SU-DHL-6 (cell line): ENCODE measurements at regions not wholly inside any gene's neighbourhood (a gene's known extent, or its start where the extent isn't known, plus 50 kb on each side); places are given as distances from the start of the nearest gene placed in this dataset.

Experiments
- H2AFZ ChIP-seq: fragments of 200-600 bp; sonication (generic); 2 replicates; pipeline ENCODE4 v1.6.1; 2014; ENCODE audit warnings: low read depth, mild to moderate bottlenecking, moderate library complexity, mixed read lengths, antibody characterized with exemption, low read length; ENCODE audit not compliant: severe bottlenecking
- H3F3A ChIP-seq: fragments of 200-600 bp; shearing (Covaris generic); 2 replicates; pipeline ENCODE4 v1.6.0; 2016; ENCODE audit warnings: antibody characterized with exemption, mild to moderate bottlenecking; ENCODE audit not compliant: insufficient read depth
- H3K27ac ChIP-seq: fragments of 200-600 bp; sonication (generic); 2 replicates; pipeline ENCODE4 v1.5.1; 2016; ENCODE audit warnings: low read depth, mild to moderate bottlenecking, low read length, moderate library complexity, mixed read lengths
- H3K27me3 ChIP-seq: fragments of 200-600 bp; sonication (generic), shearing (Covaris generic); 2 replicates; pipeline ENCODE4 v1.6.0; 2014; ENCODE audit warnings: mild to moderate bottlenecking, low read length
- H3K36me3 ChIP-seq: fragments of 200-600 bp; sonication (generic); 2 replicates; pipeline ENCODE4 v1.6.1; 2014; ENCODE audit warnings: mild to moderate bottlenecking, low read length, mixed read lengths
- H3K4me2 ChIP-seq: fragments of 300-600, 200-600 bp; shearing (Covaris generic), sonication (generic); 2 replicates; pipeline ENCODE4 v1.6.0; 2014; ENCODE audit warnings: low read length, low read depth, mild to moderate bottlenecking; ENCODE audit not compliant: poor library complexity, severe bottlenecking
- H3K4me3 ChIP-seq: fragments of 200-600 bp; sonication (generic); 2 replicates; pipeline ENCODE4 v1.5.1; 2014; ENCODE audit warnings: antibody characterized with exemption, low read length, mild to moderate bottlenecking, mixed read lengths; ENCODE audit not compliant: insufficient read depth, poor library complexity, severe bottlenecking
- H3K79me2 ChIP-seq: fragments of 200-600 bp; sonication (generic); 2 replicates; pipeline ENCODE4 v1.6.1; 2014; ENCODE audit warnings: mild to moderate bottlenecking, low read length, moderate library complexity; ENCODE audit not compliant: insufficient read depth
- H3K9ac ChIP-seq: fragments of 200-600 bp; sonication (generic); 2 replicates; pipeline ENCODE4 v1.7.0; 2014; ENCODE audit warnings: mild to moderate bottlenecking, low read length
- H3K9me2 ChIP-seq: fragments of 200-600 bp; sonication (generic); replicated peaks from 2 replicates; pipeline ENCODE4 v1.6.1; 2014; ENCODE audit warnings: low read length; ENCODE audit not compliant: insufficient read depth
- H3K9me3 ChIP-seq: fragments of 200-600 bp; sonication (generic); 2 replicates; pipeline ENCODE4 v1.6.1; 2014; ENCODE audit warnings: low read length, mixed read lengths; ENCODE audit not compliant: insufficient read depth
- H4K20me1 ChIP-seq: fragments of 200-600 bp; sonication (generic); 2 replicates; pipeline ENCODE4 v1.6.1; 2014; ENCODE audit warnings: low read depth, mild to moderate bottlenecking, antibody characterized with exemption, low read length, moderate library complexity, mixed read lengths
- EZH2phosphoT487 ChIP-seq: fragments of 200-600 bp; sonication (generic), shearing (Covaris generic); conservative IDR thresholded peaks from 2 replicates; pipeline ENCODE4 v1.6.1; 2018; ENCODE audit warnings: mild to moderate bottlenecking, antibody characterized with exemption, low read length, moderate library complexity, mixed read lengths
- TF ChIP-seq, protein P1 (sequence below): fragments of 200-600 bp; sonication (generic); IDR thresholded peaks from one replicate; pipeline ENCODE4 v1.5.1; 2017; ENCODE audit warnings: antibody characterized with exemption, mild to moderate bottlenecking, low read length, moderate library complexity; ENCODE audit not compliant: insufficient read depth, poor library complexity, severe bottlenecking

DNA sequence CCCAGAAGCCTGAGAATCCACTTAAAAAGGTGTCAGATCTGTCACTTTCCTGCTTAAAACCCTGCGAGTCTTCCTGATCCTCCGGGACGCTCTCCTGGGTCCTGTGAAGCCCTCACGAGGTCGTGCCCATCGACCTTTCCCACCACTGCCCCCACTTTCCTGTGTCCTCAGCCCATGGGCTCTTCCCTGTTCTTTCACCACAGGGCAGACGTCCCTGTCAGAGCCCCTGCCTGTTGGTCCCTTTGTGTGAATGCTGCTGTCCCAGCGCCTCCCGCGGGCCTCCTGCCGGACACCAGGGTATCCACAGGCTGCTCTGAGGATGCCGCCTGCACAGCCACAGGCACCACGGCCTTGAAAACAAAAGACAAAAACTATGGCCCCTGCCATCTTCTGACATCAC lies 125.6 kb downstream of the TMEM18 start:
- Histone ChIP-seq H3K9me2 (no peaks in the 10 kb centered on the region), H2AFZ (no peak overlapping the region), H3K79me2 (no peaks in the 10 kb centered on the region), H3K9ac (no peak overlapping the region), H3K27me3 (no peaks in the 10 kb centered on the region), H4K20me1 (no peaks in the 10 kb centered on the region), H3F3A (no peaks in the 10 kb centered on the region), H3K27ac (no peak overlapping the region), H3K4me3 (no peak overlapping the region), H3K9me3 (no peaks in the 10 kb centered on the region), H3K36me3 (no peaks in the 10 kb centered on the region), H3K4me2 (no peak overlapping the region)
- TF ChIP-seq EZH2phosphoT487: no peak
- TF ChIP-seq, protein P1, sequence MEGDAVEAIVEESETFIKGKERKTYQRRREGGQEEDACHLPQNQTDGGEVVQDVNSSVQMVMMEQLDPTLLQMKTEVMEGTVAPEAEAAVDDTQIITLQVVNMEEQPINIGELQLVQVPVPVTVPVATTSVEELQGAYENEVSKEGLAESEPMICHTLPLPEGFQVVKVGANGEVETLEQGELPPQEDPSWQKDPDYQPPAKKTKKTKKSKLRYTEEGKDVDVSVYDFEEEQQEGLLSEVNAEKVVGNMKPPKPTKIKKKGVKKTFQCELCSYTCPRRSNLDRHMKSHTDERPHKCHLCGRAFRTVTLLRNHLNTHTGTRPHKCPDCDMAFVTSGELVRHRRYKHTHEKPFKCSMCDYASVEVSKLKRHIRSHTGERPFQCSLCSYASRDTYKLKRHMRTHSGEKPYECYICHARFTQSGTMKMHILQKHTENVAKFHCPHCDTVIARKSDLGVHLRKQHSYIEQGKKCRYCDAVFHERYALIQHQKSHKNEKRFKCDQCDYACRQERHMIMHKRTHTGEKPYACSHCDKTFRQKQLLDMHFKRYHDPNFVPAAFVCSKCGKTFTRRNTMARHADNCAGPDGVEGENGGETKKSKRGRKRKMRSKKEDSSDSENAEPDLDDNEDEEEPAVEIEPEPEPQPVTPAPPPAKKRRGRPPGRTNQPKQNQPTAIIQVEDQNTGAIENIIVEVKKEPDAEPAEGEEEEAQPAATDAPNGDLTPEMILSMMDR: no peak

DNA sequence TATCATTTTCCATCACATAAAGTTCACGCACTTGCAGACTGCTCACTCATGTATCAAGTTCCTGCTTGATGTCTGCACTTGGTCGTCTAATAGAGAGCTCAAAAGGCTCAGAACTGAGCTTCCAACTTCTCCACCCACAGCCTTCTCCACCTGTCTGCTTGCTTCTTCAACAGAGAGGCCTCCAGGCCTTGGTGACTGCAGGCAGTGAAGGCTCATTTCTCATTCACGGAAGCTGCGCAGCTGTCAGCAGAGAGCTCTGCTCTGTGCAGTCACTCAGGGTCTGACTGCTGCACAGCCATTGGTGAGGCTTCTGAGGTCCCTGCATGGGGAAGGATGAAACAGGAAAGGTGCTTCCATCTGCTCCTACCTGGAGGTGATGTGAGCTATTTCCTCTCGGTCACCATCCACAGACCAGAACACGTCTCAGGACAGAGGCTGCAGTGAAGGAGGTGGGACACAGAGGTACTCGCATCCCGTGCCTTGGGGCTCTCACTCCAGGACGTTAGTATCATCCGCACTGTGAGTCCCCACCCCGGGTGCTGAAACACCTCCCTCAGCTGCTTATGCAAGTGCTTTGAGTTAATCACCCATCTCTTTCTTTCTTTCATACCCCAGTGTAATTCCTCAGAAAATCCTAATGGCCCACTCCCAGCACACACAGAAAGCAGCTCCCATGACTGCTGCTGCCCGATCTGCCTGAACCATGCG lies 126.2 kb downstream of the TMEM18 start:
- Histone ChIP-seq H3K9me2 (no peaks in the 10 kb centered on the region), H3K27me3 (no peaks in the 10 kb centered on the region), H3K9me3 (no peaks in the 10 kb centered on the region), H3K27ac (no peak overlapping the region), H3K9ac (no peak overlapping the region), H4K20me1 (no peaks in the 10 kb centered on the region), H3F3A (no peaks in the 10 kb centered on the region), H3K79me2 (no peaks in the 10 kb centered on the region), H3K4me2 (no peak overlapping the region), H2AFZ (no peak overlapping the region), H3K36me3 (no peaks in the 10 kb centered on the region), H3K4me3 (no peak overlapping the region)
- TF ChIP-seq, protein P1: no peak
- TF ChIP-seq EZH2phosphoT487: no peak

DNA sequence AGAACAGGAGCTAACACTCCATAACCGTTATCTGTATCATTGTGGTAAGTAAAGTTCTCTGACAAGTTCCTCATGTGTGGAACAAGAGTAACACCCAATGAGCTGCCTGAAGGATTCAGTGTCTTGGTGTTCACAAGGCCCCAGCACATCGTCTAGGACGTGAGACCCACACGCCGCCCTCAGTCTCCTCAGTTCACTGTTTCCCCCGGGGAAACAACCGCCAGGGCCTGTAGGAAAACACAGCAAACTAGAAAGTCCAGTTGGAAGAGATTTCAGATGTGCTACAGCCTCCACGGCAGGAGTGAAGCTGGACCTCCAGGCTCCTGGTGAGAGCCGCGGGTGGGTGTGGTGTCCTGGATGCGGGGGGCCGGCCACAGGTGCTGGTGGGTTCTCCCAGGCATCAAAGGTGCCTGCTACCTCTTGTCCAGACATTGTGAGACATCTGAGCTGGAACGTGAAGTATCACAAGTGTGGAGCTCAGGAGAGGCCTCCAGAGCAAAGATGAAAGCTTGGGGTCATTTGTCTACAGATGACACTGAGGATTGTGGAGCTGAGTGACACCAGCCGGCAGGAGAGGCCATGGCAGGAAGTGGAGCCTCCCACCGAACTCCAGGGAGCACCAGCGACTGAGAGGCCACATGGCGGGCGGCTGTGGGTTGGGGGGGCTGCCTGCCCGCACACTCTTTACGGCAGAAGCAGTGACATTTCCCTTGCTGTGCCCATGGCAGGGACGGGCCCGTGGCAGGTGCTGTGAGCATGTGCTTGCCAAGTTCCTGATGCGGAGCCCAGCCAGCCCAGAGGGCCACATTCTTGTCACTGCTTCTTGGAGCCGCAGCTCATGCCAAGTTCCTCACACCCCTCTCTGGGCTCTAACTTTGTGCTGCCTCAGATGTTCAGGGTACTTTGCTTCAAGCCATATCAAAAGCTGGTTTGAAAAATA lies 131.2 kb downstream of the TMEM18 start:
- no peaks in the 10 kb centered on the region for H4K20me1 ChIP-seq
- no peak overlapping the region for H3K27ac ChIP-seq
- no peak overlapping the region for H3K9ac ChIP-seq
- H3K9me2 ChIP-seq: no peaks in the 10 kb centered on the region
- no peaks in the 10 kb centered on the region for H3K9me3 ChIP-seq
- no peak overlapping the region for H3K4me2 ChIP-seq
- no peaks in the 10 kb centered on the region for H3K36me3 ChIP-seq
- no peak overlapping the region for H3K4me3 ChIP-seq
- no peak overlapping the region for H2AFZ ChIP-seq
- H3K27me3 ChIP-seq: no peaks in the 10 kb centered on the region
- no peak for TF ChIP-seq EZH2phosphoT487
- TF ChIP-seq, protein P1: no peak
- H3F3A ChIP-seq: no peaks in the 10 kb centered on the region
- no peaks in the 10 kb centered on the region for H3K79me2 ChIP-seq
